GM12873 (cell line): ENCODE measurements at regions not wholly inside any gene's neighbourhood (a gene's known extent, or its start where the extent isn't known, plus 50 kb on each side); places are given as distances from the start of the nearest gene placed in this dataset.

ENCODE experiments used
- CTCF ChIP-seq: IDR thresholded peaks from 2 replicates; pipeline ENCODE4 v1.5.1; 2012; ENCODE audit warnings: low read depth, mild to moderate bottlenecking, moderate library complexity, low read length, control low read depth; ENCODE audit not compliant: insufficient read depth; ENCODE audit errors: missing control alignments

DNA sequence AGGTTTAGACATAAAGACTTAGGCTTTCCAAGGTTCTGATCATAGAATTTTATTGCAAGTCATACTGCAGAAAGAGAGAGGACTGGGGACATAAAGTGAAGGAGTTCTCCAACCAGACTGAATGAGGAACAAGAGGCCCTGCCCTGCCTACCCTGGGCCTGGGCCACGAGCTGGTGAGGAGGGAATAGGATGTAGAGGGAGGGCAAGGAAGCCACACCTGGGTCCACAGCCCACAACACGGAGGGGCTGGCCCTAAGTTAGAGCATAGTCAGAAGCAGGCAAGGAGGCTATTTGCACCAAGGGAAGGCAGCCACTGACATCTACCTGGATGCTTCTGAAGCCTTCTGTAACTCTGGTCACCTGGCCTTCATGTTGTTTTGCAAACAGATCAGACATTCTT lies 82.2 kb upstream of the CXCL12 start:
- TF ChIP-seq CTCF = no peak

DNA sequence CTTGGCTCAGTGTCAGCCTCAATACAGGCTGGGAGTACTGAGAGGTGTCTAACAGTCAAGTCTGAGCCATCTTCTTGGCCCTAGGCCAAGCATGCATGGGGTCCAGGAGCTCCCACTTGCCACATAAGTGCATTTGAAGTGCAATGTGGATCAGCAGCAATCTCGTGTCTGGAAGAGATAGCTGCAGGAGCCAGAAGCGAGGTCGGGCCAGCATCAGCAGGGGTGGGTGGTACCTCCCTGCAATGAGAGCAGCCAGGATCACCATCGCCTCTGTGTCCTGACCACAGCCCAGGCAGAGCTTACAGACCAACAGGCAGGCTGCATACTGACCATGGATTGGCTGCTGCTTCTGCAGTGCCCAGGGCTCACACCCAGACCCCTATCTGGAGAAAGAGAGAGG lies 83.0 kb upstream of the CXCL12 start:
- TF ChIP-seq CTCF = no peak

DNA sequence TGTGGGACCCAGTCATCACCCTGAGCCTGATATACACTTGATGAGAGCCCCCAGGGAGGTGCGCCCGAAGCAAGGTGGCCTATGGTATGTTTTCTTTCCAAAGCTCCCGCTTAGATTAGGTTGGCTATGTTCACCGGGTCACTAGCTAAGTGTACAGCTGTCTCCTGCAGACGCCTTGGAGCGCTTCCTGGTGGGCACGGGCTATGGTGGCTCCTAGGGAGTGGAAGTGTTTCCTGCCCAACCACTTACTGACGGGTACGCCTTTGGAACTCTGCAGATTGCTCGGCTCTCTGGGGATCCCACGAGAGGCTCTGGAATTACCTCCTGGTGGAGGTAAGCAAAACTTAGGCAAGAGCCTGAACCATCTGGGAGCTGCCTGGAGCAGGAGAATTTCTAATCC lies 83.6 kb upstream of the CXCL12 start:
- TF ChIP-seq CTCF = no peak

GRCh38 chr10:44468965-44469364 lies 84.1 kb upstream of the CXCL12 start:
- no peak for TF ChIP-seq CTCF

DNA sequence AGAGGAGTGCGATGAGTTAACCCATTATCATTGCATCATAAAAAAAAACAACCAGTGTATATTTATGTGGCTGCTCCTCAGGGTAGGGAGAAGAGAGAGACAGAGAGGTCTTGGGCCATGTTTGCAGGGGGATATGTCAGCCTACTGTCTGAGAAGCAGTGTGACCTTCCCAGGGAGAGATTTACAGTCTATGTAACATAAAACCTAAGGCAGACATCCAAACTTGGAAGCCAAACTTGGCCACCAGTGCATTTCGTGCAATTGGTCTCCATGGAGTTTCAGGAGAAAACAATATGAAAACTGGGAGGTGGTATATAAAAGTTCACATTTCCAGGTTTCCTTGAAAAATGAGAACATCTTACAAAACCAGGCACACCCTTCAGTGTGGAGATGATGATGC lies 85.9 kb upstream of the CXCL12 start:
- no peak for TF ChIP-seq CTCF

DNA sequence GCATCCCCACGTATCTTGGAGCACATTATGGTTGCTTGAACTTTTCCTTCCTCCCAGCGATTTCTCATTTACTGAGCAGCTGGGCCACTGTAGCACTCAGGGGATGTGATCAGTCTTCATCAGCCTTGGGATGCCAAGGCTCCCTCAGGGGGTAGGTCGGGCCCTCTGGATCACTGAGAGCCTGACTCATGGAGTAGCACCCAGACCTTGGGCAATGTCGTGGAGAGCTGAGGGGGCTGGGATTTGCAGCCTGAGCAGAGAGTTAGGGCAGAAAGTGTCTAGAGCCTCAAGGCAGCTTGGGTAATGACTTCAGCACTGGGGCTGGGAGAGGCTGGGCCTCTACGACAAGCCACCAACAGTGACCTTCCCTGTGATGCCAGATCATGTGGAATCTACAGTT lies 86.5 kb upstream of the CXCL12 start:
- TF ChIP-seq CTCF = no peak

DNA sequence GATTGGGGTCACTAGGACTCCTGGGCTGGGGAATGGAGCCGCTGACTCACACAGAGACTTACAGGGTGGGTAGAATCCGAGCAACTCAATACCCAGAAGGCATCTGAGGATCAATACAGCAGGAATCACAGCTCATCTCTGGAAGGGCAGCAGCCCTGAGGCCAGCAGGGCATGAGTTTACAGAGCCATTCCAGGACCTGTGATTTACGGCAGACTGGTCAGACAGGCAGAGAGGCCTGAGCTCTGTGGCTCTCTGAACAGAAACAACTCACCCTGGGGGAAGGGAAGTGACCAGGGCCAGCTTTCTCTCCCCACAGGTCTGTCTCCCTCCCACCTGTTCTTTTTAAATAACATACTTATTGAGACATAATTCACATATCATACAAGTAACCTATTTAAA lies 88.2 kb upstream of the CXCL12 start:
- TF ChIP-seq CTCF = no peak
